HG02840 (cell line): ENCODE measurements at regions not wholly inside any gene's neighbourhood (a gene's known extent, or its start where the extent isn't known, plus 50 kb on each side); places are given as distances from the start of the nearest gene placed in this dataset.
"Not testable (repeated sequence)": the region's sequence is repeated elsewhere in the genome, so short reads cannot be mapped to it uniquely, and the experiment has no call there.

Experiments used
- ATAC-seq: cut with Tn5 transposase; IDR thresholded peaks from one replicate; pipeline ENCODE4 v1.9.1; 2021; ENCODE audit warnings: mild to moderate bottlenecking, moderate library complexity, moderate number of reproducible peaks; ENCODE audit not compliant: unreplicated experiment, low FRiP score

- no peak for ATAC-seq
Observed at GRCh38 chr21:23886828-23887724, 1720.2 kb downstream of the MRPL39 start.

- ATAC-seq: no peak
Observed at GRCh38 chr21:23881783-23882182, 1725.5 kb downstream of the MRPL39 start.

- no peak for ATAC-seq
Observed at GRCh38 chr21:23876925-23877558, 1730.2 kb downstream of the MRPL39 start.

- no peak for ATAC-seq
Observed at GRCh38 chr21:23874271-23874670, 1733.0 kb downstream of the MRPL39 start.

GRCh38 chr21:23861911-23862504 lies 1745.3 kb downstream of the MRPL39 start:
- ATAC-seq: no peak

GRCh38 chr21:23858878-23859277 lies 1748.4 kb downstream of the MRPL39 start:
- ATAC-seq: no peak

- no peak for ATAC-seq
Observed at GRCh38 chr21:23853796-23854379, 1753.4 kb downstream of the MRPL39 start.

- no peak for ATAC-seq
Observed at GRCh38 chr21:23837564-23837963, 1769.7 kb downstream of the MRPL39 start.

GRCh38 chr21:23822760-23823159 lies 1784.5 kb downstream of the MRPL39 start:
- no peak for ATAC-seq

GRCh38 chr21:23817337-23817736 lies 1789.9 kb downstream of the MRPL39 start:
- no peak for ATAC-seq

GRCh38 chr21:23812485-23812884 lies 1794.8 kb downstream of the MRPL39 start:
- ATAC-seq: no peak

GRCh38 chr21:23811805-23812204 lies 1795.5 kb downstream of the MRPL39 start:
- ATAC-seq: no peak

- ATAC-seq: no peak
Observed at GRCh38 chr21:23809573-23809972, 1797.7 kb downstream of the MRPL39 start.

GRCh38 chr21:23806966-23807548 lies 1800.2 kb downstream of the MRPL39 start:
- ATAC-seq: not testable (repeated sequence)

- no peak for ATAC-seq
Observed at GRCh38 chr21:23804866-23805265, 1802.4 kb downstream of the MRPL39 start.

GRCh38 chr21:23801292-23801691 lies 1806.0 kb downstream of the MRPL39 start:
- no peak for ATAC-seq

- ATAC-seq: no peak
Observed at GRCh38 chr21:23799376-23799775, 1807.9 kb downstream of the MRPL39 start.

- ATAC-seq: no peak
Observed at GRCh38 chr21:23792300-23792699, 1815.0 kb downstream of the MRPL39 start.

GRCh38 chr21:23789864-23790263 lies 1817.4 kb downstream of the MRPL39 start:
- no peak for ATAC-seq

GRCh38 chr21:23780326-23780725 lies 1827.0 kb downstream of the MRPL39 start:
- ATAC-seq: no peak

- no peak for ATAC-seq
Observed at GRCh38 chr21:23743821-23744220, 1863.5 kb downstream of the MRPL39 start.
